ENCODE measurements at regions not wholly inside any gene's neighbourhood (a gene's known extent, or its start where the extent isn't known, plus 50 kb on each side); places are given as distances from the start of the nearest gene placed in this dataset.

GRCh38 chr5:130532786-130533185 is 628.5 kb downstream of the CHSY3 start:
- no peaks in the 10 kb centered on the region for H3K4me1 Mint-ChIP-seq
- H2AFZ ChIP-seq, result no peak overlapping the region
- H3K27me3 Mint-ChIP-seq (ENCODE audit: insufficient read depth, low read depth, poor library complexity), result no peaks in the 10 kb centered on the region

DNA sequence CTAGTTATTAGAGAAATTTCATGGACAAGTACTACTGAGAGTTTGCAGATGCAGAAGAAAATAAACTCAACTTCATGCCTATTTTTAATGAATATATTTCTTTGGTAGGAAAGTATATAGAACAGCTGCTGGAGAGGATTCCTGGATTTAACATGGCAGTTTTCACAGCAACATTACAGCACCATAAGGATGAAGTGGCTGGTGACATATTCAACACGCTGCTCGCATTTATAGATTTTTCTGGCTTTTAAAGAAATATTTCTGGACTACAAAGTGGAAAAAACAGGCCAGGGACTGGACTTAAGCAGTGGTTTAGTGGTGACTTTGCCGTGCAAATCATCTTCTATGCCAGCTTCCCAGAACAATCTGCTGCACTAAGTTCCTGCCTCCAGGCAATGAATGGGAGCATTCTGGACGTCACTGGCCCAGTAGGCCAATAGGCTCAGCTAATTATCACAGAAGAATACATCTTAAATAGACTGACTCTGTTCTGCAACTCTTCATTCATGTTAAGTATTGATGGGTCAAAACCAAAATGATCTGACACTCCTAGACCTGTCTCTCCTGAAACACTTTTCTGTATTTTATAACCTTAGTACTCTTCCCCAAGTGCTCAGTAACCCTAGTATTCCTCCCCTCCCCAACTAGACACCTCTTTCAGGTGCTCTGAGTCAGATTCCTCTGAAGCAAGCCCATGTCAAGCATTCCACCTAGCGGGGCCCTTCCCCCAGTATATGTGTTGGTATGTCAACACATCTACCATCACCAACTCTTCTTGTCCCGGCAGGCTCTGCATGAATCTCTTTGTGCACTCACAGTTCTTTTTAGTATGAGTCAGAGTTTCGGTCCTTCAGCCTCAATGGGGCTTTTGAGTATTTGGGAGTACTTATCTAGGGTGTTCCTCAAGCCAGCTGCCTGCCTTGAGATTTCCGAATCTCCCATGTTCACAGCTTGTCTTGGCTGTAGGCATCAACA is 625.5 kb downstream of the CHSY3 start:
- H3K9me2 ChIP-seq (ENCODE audit: insufficient read depth), result peaks cover 8% of the 10 kb centered on the region; the same call in 1 of the 2 replicates
- Mint-ChIP-seq H3K4me3 (no peak overlapping the region), H3K36me3 (ENCODE audit: low read depth) (no peaks in the 10 kb centered on the region), H3K27me3 (ENCODE audit: insufficient read depth, low read depth, poor library complexity) (no peaks in the 10 kb centered on the region), H3K9me3 (no peaks in the 10 kb centered on the region), H3K4me1 (no peaks in the 10 kb centered on the region), H3K27ac (no peak overlapping the region)
- no peak for ATAC-seq
- DNase-seq (ENCODE audit: low spot score), result peak; percentile 3
- no peaks in the 10 kb centered on the region for H3K27me3 ChIP-seq (ENCODE audit: insufficient read depth)
- no peak overlapping the region for H3K4me3 ChIP-seq
- H3K4me1 ChIP-seq (ENCODE audit: insufficient read depth), result no peaks in the 10 kb centered on the region
- H3F3A ChIP-seq (replicated peaks; ENCODE audit: low read depth), result no peaks in the 10 kb centered on the region
- no peaks in the 10 kb centered on the region for H3K79me2 ChIP-seq (replicated peaks; ENCODE audit: insufficient read depth)
- H3K36me3 ChIP-seq (ENCODE audit: insufficient read depth), result no peaks in the 10 kb centered on the region
- H4K20me1 ChIP-seq (replicated peaks; ENCODE audit: insufficient read depth), result no peaks in the 10 kb centered on the region
- H3K27ac ChIP-seq (ENCODE audit: low read depth), result no peak overlapping the region
- no peak overlapping the region for H3K4me2 ChIP-seq
- H2AFZ ChIP-seq, result no peak overlapping the region
- no peak for TF ChIP-seq ZNF114 (CRISPR knock-in tag; IDR thresholded peaks at IDR 0.05)
- no peak for TF ChIP-seq EZH2 (IDR thresholded peaks at IDR 0.05; ENCODE audit: low read depth, unreplicated experiment)
- no peak for TF ChIP-seq REST (IDR thresholded peaks at IDR 0.05; ENCODE audit: unreplicated experiment)
- TF ChIP-seq, protein P1, sequence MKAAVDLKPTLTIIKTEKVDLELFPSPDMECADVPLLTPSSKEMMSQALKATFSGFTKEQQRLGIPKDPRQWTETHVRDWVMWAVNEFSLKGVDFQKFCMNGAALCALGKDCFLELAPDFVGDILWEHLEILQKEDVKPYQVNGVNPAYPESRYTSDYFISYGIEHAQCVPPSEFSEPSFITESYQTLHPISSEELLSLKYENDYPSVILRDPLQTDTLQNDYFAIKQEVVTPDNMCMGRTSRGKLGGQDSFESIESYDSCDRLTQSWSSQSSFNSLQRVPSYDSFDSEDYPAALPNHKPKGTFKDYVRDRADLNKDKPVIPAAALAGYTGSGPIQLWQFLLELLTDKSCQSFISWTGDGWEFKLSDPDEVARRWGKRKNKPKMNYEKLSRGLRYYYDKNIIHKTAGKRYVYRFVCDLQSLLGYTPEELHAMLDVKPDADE (IDR thresholded peaks at IDR 0.05), result no peak
- no peak for TF ChIP-seq CREB1 (CRISPR knock-in tag; IDR thresholded peaks at IDR 0.05; ENCODE audit: low read depth)
- no peak for TF ChIP-seq NANOG (IDR thresholded peaks at IDR 0.05; ENCODE audit: borderline replicate concordance)

More at GRCh38 chr5:130532786-130533185, 628.5 kb downstream of the CHSY3 start:
- Histone ChIP-seq H4K20me1 (replicated peaks; ENCODE audit: insufficient read depth) (no peaks in the 10 kb centered on the region), H3K9me2 (ENCODE audit: insufficient read depth) (0 out of 2 replicates have a peak, but pooled peaks cover 4% of the 10 kb centered on the region), H3K4me3 (no peak overlapping the region), H3K79me2 (replicated peaks; ENCODE audit: insufficient read depth) (no peaks in the 10 kb centered on the region), H3F3A (replicated peaks; ENCODE audit: low read depth) (no peaks in the 10 kb centered on the region), H3K27me3 (ENCODE audit: insufficient read depth) (no peaks in the 10 kb centered on the region), H3K36me3 (ENCODE audit: insufficient read depth) (no peaks in the 10 kb centered on the region), H3K4me2 (no peak overlapping the region), H3K27ac (ENCODE audit: low read depth) (no peak overlapping the region), H3K4me1 (ENCODE audit: insufficient read depth) (no peaks in the 10 kb centered on the region)
- Mint-ChIP-seq H3K9me3 (no peaks in the 10 kb centered on the region), H3K4me3 (no peak overlapping the region), H3K27ac (no peak overlapping the region), H3K36me3 (ENCODE audit: low read depth) (no peaks in the 10 kb centered on the region)
- TF ChIP-seq ZNF331 (CRISPR knock-in tag; IDR thresholded peaks at IDR 0.05; ENCODE audit: low read depth), result no peak
- TF ChIP-seq CTCF (conservative IDR thresholded peaks at IDR 0.05; ENCODE audit: low read depth in 2 of 2), result no peak
- no peak for TF ChIP-seq STAT1 (IDR thresholded peaks at IDR 0.05; ENCODE audit: unreplicated experiment)
- TF ChIP-seq ZNF114 (CRISPR knock-in tag; IDR thresholded peaks at IDR 0.05), result no peak
- TF ChIP-seq EZH2 (IDR thresholded peaks at IDR 0.05; ENCODE audit: low read depth, unreplicated experiment), result no peak
- no peak for DNase-seq (ENCODE audit: low spot score)
- no peak for ATAC-seq

Data from GM23338 (cell line).